Keratinocyte (primary cell): ENCODE measurements at regions not wholly inside any gene's neighbourhood (a gene's known extent, or its start where the extent isn't known, plus 50 kb on each side); places are given as distances from the start of the nearest gene placed in this dataset.

ENCODE experiments used
- DNase-seq: peaks from one replicate; pipeline ENCODE4 v3.0.0-alpha.2; 2011; ENCODE audit warnings: low read depth, missing footprints, low spot score
- FAIRE-seq: peaks from 2 replicates; lab custom pipeline; 2011; peaks lifted over from hg19 to GRCh38; lab: Jason Lieb, UNC
- H2AFZ ChIP-seq: 2 replicates; pipeline ENCODE4 v1.6.0; 2012; ENCODE audit warnings: low read length, control low read depth, inconsistent platforms; ENCODE audit not compliant: control insufficient read depth
- H3K27ac ChIP-seq: 2 replicates; pipeline ENCODE4 v1.5.1; 2011; ENCODE audit warnings: low read length; ENCODE audit not compliant: control insufficient read depth, insufficient read depth
- H3K27me3 ChIP-seq: 3 replicates; pipeline ENCODE4 v1.6.0; 2011; ENCODE audit warnings: low read length; ENCODE audit not compliant: control insufficient read depth, insufficient read depth; ENCODE audit errors: extremely low read depth
- H3K36me3 ChIP-seq, 2 experiments: 2 replicates in 1 of 2; 3 replicates in 1 of 2; pipeline ENCODE4 v1.5.1; 2011; ENCODE audit warnings: low read length in 2 of 2, mild to moderate bottlenecking in 1 of 2; ENCODE audit not compliant: control insufficient read depth in 2 of 2, insufficient read depth in 2 of 2; ENCODE audit errors: extremely low read depth in 1 of 2
- H3K4me1 ChIP-seq: 3 replicates; pipeline ENCODE4 v1.5.1; 2011; ENCODE audit warnings: low read length; ENCODE audit not compliant: control insufficient read depth, insufficient read depth; ENCODE audit errors: extremely low read depth
- H3K4me2 ChIP-seq: 3 replicates; pipeline ENCODE4 v1.6.0; 2011; ENCODE audit warnings: low read depth, low read length; ENCODE audit not compliant: control insufficient read depth, insufficient read depth; ENCODE audit errors: extremely low read depth
- H3K4me3 ChIP-seq, 3 experiments: fragments of 200-600 bp in 1 of 3; sonication (generic) in 1 of 3; 2 replicates in 2 of 3; 3 replicates in 1 of 3; pipeline ENCODE4 v1.5.1; 2011 to 2016; ENCODE audit warnings: low read length in 3 of 3, mild to moderate bottlenecking in 3 of 3, control low read depth in 2 of 3, inconsistent platforms in 1 of 3, low read depth in 1 of 3, mixed read lengths in 1 of 3, mixed run types in 1 of 3, moderate library complexity in 1 of 3; ENCODE audit not compliant: control insufficient read depth in 2 of 3, insufficient read depth in 2 of 3; ENCODE audit errors: extremely low read depth in 1 of 3
- H3K79me2 ChIP-seq: 2 replicates; pipeline ENCODE4 v1.6.0; 2012; ENCODE audit warnings: low read length; ENCODE audit not compliant: control insufficient read depth, insufficient read depth
- H3K9ac ChIP-seq: 3 replicates; pipeline ENCODE4 v1.6.0; 2011; ENCODE audit warnings: low read length; ENCODE audit not compliant: control insufficient read depth, insufficient read depth; ENCODE audit errors: extremely low read depth
- H3K9me1 ChIP-seq: 3 replicates; pipeline ENCODE4 v1.6.0; 2011; ENCODE audit warnings: low read length; ENCODE audit not compliant: control insufficient read depth, insufficient read depth; ENCODE audit errors: extremely low read depth
- H3K9me3 ChIP-seq: 2 replicates; pipeline ENCODE4 v1.5.1; 2012; ENCODE audit warnings: low read depth, low read length; ENCODE audit not compliant: control insufficient read depth
- H4K20me1 ChIP-seq: 3 replicates; pipeline ENCODE4 v1.6.0; 2011; ENCODE audit warnings: low read length; ENCODE audit not compliant: control insufficient read depth, insufficient read depth; ENCODE audit errors: extremely low read depth
- EZH2 ChIP-seq: IDR thresholded peaks from one replicate; pipeline ENCODE4 v1.6.1; 2012; ENCODE audit warnings: inconsistent platforms, mild to moderate bottlenecking, low read length, moderate library complexity
- dilution Hi-C: fragments of 300-500 bp; cut with MboI; formaldehyde crosslinking; loops from one replicate; pipeline ENCODE4 v1.7.0; 2020; ENCODE audit warnings: low sequenced_read_pairs; ENCODE audit not compliant: extremely low pct_ligation_motif_present
- TF ChIP-seq, protein P1 (sequence below), 3 experiments: IDR thresholded peaks in 1 of 3; conservative IDR thresholded peaks in 1 of 3; optimal IDR thresholded peaks in 1 of 3; 2 replicates in 2 of 3; 3 replicates in 1 of 3; pipeline versions ENCODE3 to v1.5.1; 2011; ENCODE audit warnings: low read length in 3 of 3, mild to moderate bottlenecking in 3 of 3, moderate library complexity in 2 of 3, control low read depth in 1 of 3, inconsistent platforms in 1 of 3; ENCODE audit not compliant: insufficient read depth in 2 of 3; ENCODE audit errors: extremely low read depth in 1 of 3

- Histone ChIP-seq H3K4me3 (no peak overlapping the region), H3K4me1 (peaks cover 9% of the 10 kb centered on the region), H3K9me1 (no peaks in the 10 kb centered on the region), H2AFZ (no peak overlapping the region), H3K9ac (no peak overlapping the region), H3K4me2 (no peak overlapping the region), H3K27me3 (no peaks in the 10 kb centered on the region), H3K79me2 (no peaks in the 10 kb centered on the region), H3K27ac (no peak overlapping the region), H3K9me3 (no peaks in the 10 kb centered on the region), H4K20me1 (no peaks in the 10 kb centered on the region), H3K36me3 (no peaks in the 10 kb centered on the region)
- TF ChIP-seq, protein P1, sequence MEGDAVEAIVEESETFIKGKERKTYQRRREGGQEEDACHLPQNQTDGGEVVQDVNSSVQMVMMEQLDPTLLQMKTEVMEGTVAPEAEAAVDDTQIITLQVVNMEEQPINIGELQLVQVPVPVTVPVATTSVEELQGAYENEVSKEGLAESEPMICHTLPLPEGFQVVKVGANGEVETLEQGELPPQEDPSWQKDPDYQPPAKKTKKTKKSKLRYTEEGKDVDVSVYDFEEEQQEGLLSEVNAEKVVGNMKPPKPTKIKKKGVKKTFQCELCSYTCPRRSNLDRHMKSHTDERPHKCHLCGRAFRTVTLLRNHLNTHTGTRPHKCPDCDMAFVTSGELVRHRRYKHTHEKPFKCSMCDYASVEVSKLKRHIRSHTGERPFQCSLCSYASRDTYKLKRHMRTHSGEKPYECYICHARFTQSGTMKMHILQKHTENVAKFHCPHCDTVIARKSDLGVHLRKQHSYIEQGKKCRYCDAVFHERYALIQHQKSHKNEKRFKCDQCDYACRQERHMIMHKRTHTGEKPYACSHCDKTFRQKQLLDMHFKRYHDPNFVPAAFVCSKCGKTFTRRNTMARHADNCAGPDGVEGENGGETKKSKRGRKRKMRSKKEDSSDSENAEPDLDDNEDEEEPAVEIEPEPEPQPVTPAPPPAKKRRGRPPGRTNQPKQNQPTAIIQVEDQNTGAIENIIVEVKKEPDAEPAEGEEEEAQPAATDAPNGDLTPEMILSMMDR (optimal IDR thresholded peaks at IDR 0.05 in 1 of 3, IDR thresholded peaks at IDR 0.05 in 1 of 3, conservative IDR thresholded peaks at IDR 0.05 in 1 of 3; ENCODE audit: extremely low read depth in 1 of 3, insufficient read depth in 2 of 3, low read length in 3 of 3) = no peak
- TF ChIP-seq EZH2 = no peak
- FAIRE-seq = no peak
- DNase-seq = no peak
- dilution Hi-C loops = no loop called here
Observed at GRCh38 chr6:145538989-145539388, 196.3 kb downstream of the EPM2A start.

GRCh38 chr6:145539831-145540230 is 195.5 kb downstream of the EPM2A start:
- no peak for DNase-seq
- H3K27ac ChIP-seq = peak overlapping the region; percentile 27

More at GRCh38 chr6:145539831-145540230, 195.5 kb downstream of the EPM2A start:
- no peaks in the 10 kb centered on the region for H3K9me1 ChIP-seq
- dilution Hi-C loops = no loop called here
- H3K79me2 ChIP-seq = no peaks in the 10 kb centered on the region
- no peaks in the 10 kb centered on the region for H3K27me3 ChIP-seq
- H3K4me3 ChIP-seq = no peak overlapping the region
- no peak overlapping the region for H3K9ac ChIP-seq
- TF ChIP-seq EZH2 = no peak
- TF ChIP-seq, protein P1 (optimal IDR thresholded peaks at IDR 0.05 in 1 of 3, IDR thresholded peaks at IDR 0.05 in 1 of 3, conservative IDR thresholded peaks at IDR 0.05 in 1 of 3; ENCODE audit: extremely low read depth in 1 of 3, insufficient read depth in 2 of 3, low read length in 3 of 3) = no peak
- H3K4me1 ChIP-seq = peaks cover 17% of the 10 kb centered on the region
- no peak overlapping the region for H3K4me2 ChIP-seq
- peak; percentile 69 for FAIRE-seq
- no peaks in the 10 kb centered on the region for H3K9me3 ChIP-seq
- no peaks in the 10 kb centered on the region for H4K20me1 ChIP-seq
- H3K36me3 ChIP-seq = no peaks in the 10 kb centered on the region
- H2AFZ ChIP-seq = no peak overlapping the region
